GM23248 (cell line): ENCODE measurements at regions not wholly inside any gene's neighbourhood (a gene's known extent, or its start where the extent isn't known, plus 50 kb on each side); places are given as distances from the start of the nearest gene placed in this dataset.

ENCODE experiments used
- EZH2 ChIP-seq: fragments of 200-600 bp; sonication (generic); IDR thresholded peaks from 2 replicates; pipeline ENCODE4 v1.6.1; 2018; ENCODE audit warnings: antibody characterized with exemption, mild to moderate bottlenecking; ENCODE audit not compliant: insufficient read depth, poor library complexity, severe bottlenecking
- EZH2phosphoT487 ChIP-seq: fragments of 200-600 bp; sonication (generic); IDR thresholded peaks from 2 replicates; pipeline ENCODE4 v1.6.1; 2018; ENCODE audit warnings: antibody characterized with exemption, moderate library complexity, mild to moderate bottlenecking, low read depth; ENCODE audit not compliant: insufficient read depth

DNA sequence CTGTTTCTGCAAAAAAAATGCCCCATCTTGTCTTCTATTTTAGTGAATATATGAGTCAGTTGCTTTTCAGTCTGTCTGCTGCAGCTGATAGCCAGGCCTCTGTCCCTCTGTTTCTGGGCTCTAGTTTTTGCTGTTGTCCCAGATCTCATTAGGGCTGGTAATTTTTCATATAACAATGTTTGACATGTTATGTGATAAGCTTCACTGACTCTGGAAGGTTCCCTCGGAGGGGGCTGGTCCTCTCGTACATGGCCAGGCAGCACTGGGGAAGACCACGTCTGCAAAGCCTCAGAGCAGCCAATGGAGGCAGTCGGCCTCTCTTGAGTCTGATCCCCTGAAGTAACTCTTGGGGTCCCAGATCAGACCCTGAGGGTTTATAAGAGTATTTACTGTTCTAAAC lies 223.8 kb downstream of the THBS2 start:
- TF ChIP-seq EZH2 (no peak), EZH2phosphoT487 (no peak)
